ENCODE measurements at regions not wholly inside any gene's neighbourhood (a gene's known extent, or its start where the extent isn't known, plus 50 kb on each side); places are given as distances from the start of the nearest gene placed in this dataset.

DNA sequence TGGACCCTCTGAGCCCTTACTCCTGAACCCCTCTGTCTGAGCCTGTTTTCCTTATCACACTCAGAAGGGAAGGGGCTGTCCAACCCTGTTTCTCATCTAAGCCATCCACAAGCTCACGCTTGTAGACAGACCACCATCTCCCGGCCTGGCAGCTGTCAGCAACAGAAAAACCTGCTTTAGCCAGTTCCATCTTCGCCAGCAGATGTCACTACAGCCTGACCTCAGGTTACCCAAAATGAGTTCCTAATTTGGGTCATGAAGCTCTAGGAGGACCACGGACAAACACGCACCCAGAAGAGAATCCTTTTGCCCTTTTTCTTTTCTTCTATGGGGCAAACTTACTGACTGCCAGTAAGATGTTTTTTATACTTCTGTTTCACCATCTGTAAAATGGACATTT, 445.4 kb downstream of the BCOR start:
- Histone ChIP-seq H3K4me2 (ENCODE audit: insufficient read depth, low read length) (no peak overlapping the region), H3K9ac (ENCODE audit: insufficient read depth in 1 of 2, low read depth in 2 of 2, low read length in 2 of 2) (no peak overlapping the region), H4K20me1 (replicated peaks; ENCODE audit: control insufficient read depth, insufficient read depth, low read length) (no peaks in the 10 kb centered on the region), H3K9me3 (replicated peaks; ENCODE audit: control insufficient read depth, insufficient read depth, low read depth, low read length) (no peaks in the 10 kb centered on the region), H3K9me1 (ENCODE audit: control insufficient read depth, insufficient read depth, low read length) (no peaks in the 10 kb centered on the region), H3K79me2 (ENCODE audit: control insufficient read depth, insufficient read depth, low read length) (no peaks in the 10 kb centered on the region), H2AFZ (ENCODE audit: low read depth, low read length) (no peak overlapping the region), H3K36me3 (ENCODE audit: control insufficient read depth, insufficient read depth, low read length) (no peaks in the 10 kb centered on the region), H3K4me3 (no peak overlapping the region), H3K27ac (ENCODE audit: extremely low read depth, low read depth, low read length) (no peak overlapping the region), H3K27me3 (ENCODE audit: control insufficient read depth in 2 of 2, insufficient read depth in 2 of 2, low read length in 2 of 2) (peaks cover 0 to 4% of the 10 kb centered on the region in 2 experiments; a peak in 1 of 5 replicates), H3K4me1 (replicated peaks in 1 of 2; ENCODE audit: control insufficient read depth in 2 of 2, insufficient read depth in 2 of 2, low read length in 2 of 2) (no peaks in the 10 kb centered on the region; a peak in 1 of 5 replicates)
- 5% methylated on average over 4 of the region's 5 CpGs for WGBS (ENCODE audit: insufficient coverage, low coverage, missing lambda C conversion rate)
- ChIA-PET POLR2A (no interaction called here), CTCF (ENCODE audit: low intra/inter-chr PET ratio) (interaction anchor here (0.6 kb wide), 1 partner anchor 390 kb away, joined by 3 read pairs; no protein-coding TSS in a partner anchor)
- DNase-seq (ENCODE audit: extremely low read depth in 1 of 4, low spot score in 3 of 4) = peak; percentile 32 to 59 (median 38)
- peak; percentile 83 for ATAC-seq
- FAIRE-seq = peak; percentile 70
- intact Hi-C loops (cut with micrococcal nuclease) (loop anchor here (5.0 to 10.0 kb wide), 2 partner anchors 82 to 160 kb away; no protein-coding TSS in a partner anchor), in situ Hi-C loops (cut with MboI) (no loop called here)
- no TSS peak for BruUV-seq (replicated peaks)
- TF ChIP-seq PCBP2 (IDR thresholded peaks at IDR 0.05; ENCODE audit: low read depth, low read length, poor library complexity, severe bottlenecking) (no peak), LCOR (CRISPR knock-in tag; IDR thresholded peaks at IDR 0.05) (peak; percentile 80), SMC3 (conservative IDR thresholded peaks at IDR 0.05; ENCODE audit: insufficient read depth, low read depth, low read length) (peak; percentile 46; the same call in 1 of the 2 replicates), BRF2 (IDR thresholded peaks at IDR 0.05; ENCODE audit: borderline replicate concordance, insufficient read depth, insufficient read length) (no peak), NR2C2 (CRISPR knock-in tag; IDR thresholded peaks at IDR 0.05) (no peak), NR2C2 (tag; IDR thresholded peaks at IDR 0.05) (no peak), HMG20B (CRISPR knock-in tag; IDR thresholded peaks at IDR 0.05) (no peak), ZFPM2 (CRISPR knock-in tag; IDR thresholded peaks at IDR 0.05) (no peak)
- TF ChIP-seq, protein P1, sequence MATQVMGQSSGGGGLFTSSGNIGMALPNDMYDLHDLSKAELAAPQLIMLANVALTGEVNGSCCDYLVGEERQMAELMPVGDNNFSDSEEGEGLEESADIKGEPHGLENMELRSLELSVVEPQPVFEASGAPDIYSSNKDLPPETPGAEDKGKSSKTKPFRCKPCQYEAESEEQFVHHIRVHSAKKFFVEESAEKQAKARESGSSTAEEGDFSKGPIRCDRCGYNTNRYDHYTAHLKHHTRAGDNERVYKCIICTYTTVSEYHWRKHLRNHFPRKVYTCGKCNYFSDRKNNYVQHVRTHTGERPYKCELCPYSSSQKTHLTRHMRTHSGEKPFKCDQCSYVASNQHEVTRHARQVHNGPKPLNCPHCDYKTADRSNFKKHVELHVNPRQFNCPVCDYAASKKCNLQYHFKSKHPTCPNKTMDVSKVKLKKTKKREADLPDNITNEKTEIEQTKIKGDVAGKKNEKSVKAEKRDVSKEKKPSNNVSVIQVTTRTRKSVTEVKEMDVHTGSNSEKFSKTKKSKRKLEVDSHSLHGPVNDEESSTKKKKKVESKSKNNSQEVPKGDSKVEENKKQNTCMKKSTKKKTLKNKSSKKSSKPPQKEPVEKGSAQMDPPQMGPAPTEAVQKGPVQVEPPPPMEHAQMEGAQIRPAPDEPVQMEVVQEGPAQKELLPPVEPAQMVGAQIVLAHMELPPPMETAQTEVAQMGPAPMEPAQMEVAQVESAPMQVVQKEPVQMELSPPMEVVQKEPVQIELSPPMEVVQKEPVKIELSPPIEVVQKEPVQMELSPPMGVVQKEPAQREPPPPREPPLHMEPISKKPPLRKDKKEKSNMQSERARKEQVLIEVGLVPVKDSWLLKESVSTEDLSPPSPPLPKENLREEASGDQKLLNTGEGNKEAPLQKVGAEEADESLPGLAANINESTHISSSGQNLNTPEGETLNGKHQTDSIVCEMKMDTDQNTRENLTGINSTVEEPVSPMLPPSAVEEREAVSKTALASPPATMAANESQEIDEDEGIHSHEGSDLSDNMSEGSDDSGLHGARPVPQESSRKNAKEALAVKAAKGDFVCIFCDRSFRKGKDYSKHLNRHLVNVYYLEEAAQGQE (IDR thresholded peaks at IDR 0.05; ENCODE audit: borderline replicate concordance) = peak; percentile 76
- TF ChIP-seq, protein P1 (CRISPR knock-in tag; IDR thresholded peaks at IDR 0.05; ENCODE audit: low read depth) = no peak
- TF ChIP-seq, protein P2, sequence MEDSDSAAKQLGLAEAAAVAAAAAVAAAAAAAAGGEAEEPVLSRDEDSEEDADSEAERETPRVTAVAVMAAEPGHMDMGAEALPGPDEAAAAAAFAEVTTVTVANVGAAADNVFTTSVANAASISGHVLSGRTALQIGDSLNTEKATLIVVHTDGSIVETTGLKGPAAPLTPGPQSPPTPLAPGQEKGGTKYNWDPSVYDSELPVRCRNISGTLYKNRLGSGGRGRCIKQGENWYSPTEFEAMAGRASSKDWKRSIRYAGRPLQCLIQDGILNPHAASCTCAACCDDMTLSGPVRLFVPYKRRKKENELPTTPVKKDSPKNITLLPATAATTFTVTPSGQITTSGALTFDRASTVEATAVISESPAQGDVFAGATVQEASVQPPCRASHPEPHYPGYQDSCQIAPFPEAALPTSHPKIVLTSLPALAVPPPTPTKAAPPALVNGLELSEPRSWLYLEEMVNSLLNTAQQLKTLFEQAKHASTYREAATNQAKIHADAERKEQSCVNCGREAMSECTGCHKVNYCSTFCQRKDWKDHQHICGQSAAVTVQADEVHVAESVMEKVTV (CRISPR knock-in tag; IDR thresholded peaks at IDR 0.05) = peak; percentile 46
